ENCODE measurements at regions not wholly inside any gene's neighbourhood (a gene's known extent, or its start where the extent isn't known, plus 50 kb on each side); places are given as distances from the start of the nearest gene placed in this dataset.

DNA sequence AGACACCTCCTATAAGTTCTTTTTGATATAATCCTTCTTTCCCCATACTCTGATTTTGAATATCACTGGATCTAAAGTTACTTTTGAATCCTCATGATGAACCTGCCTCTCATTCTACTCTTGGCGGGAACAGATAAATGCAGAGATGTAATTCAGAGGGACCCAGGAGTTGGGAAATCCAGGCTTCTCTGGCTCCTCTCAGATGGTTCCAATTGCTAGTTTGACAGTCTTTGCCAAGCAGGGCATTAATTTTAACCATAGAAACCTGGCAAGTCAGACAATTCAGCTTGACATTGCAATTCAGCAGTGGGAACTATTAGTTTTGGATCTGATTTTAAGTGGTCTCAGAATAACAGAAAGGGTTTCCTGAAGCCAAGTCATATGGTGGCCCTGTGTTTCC, 67.3 kb upstream of the KLF12 start:
- no peak for DNase-seq (ENCODE audit: low read depth in 2 of 2)

DNA sequence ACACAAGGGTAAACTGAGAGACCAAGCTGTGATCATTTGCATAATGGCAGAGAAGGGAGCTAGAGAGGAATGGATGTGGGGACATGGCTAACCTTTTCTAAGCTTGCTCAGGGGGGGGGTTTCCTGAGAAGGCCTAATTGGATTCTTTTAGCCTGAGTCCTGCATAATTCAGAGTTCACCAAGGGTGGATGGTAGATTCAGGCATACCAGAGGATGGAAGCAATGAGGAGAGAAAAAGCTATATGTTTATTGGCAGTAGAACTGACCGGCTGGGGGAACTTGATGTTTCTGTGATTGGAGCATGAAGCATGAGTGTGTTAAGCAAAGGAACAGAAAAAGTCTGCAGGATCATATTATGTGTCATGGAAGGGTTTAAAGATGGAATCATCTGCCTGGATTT, 65.9 kb upstream of the KLF12 start:
- DNase-seq (ENCODE audit: low read depth in 2 of 2): no peak

DNA sequence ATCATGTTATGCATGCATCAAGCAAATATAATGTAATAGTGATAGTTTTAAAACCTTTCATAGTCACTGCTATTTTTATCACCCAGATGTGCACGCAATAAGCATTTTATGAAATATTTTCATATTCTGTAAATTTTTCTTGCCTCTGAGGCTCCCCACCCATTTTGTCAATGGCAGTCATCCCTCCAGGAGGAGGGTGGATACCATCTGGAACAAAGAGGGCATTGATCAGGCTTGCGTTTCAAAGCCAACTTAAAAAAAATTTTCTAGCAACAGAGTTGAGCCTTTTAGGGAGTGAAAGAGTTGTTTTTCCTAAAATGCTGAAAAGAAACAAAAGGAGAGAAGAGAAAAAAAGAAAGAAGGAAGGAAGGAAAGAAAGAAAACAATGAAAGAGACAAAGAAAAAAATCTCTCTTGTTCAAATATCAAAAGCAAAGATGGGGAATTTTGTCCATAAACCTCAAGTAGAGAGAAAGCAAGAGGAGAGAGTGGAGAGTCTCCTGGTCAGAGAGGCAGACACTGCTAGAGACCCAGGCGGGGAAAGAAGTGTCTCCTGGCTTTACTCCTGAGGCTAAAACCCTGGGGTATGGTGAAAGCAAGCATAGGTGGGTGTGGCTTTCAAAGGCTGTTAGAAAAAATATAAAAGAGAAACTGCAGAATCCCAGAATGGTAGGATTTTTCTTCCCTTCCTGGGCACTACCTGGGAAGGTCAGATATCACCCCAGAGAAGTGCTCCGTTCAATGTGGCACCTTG, 63.6 kb upstream of the KLF12 start:
- no peak for DNase-seq (ENCODE audit: low read depth in 2 of 2)

GRCh38 chr13:74194846-74195245, 60.6 kb upstream of the KLF12 start:
- no peak for DNase-seq (ENCODE audit: low read depth in 2 of 2)

DNA sequence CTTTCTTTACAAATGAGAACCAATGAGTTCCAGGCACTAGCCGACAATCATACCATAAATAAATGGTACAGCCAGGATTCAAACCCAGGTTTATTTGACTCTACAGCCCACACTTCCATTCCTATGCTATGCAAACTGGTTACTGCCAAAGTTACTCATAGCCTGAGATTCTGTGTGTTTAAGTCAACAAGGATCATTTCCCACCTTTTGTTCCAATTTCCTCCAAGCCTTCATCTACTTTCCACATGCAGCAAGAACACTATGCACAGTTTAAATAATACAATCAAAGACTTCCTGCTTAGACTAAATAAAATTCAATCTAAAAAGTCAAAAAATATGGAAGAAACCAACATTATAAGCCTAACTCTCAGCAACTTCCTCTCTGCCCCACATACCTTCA, 59.2 kb upstream of the KLF12 start:
- DNase-seq (ENCODE audit: low read depth in 2 of 2): no peak

DNA sequence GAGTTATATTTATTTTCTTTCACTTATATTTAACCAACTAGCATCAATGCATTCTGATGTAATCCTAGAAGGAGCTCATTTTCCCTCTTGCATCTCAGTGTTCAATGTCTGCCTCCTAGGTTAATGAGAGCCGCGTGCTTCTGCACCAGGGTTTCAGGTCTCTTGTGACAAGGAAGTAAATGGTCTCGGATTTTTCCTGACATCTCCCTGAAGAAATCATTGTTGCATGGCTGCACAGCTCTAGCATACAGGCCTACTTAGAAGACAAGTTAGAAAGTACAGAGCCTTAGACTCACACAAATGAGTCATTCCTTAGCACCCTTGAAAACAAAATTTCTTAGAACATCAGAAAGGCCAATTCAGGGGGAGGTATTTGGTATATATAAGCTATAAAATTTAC, 57.2 kb upstream of the KLF12 start:
- DNase-seq (ENCODE audit: low read depth in 2 of 2): no peak

DNA sequence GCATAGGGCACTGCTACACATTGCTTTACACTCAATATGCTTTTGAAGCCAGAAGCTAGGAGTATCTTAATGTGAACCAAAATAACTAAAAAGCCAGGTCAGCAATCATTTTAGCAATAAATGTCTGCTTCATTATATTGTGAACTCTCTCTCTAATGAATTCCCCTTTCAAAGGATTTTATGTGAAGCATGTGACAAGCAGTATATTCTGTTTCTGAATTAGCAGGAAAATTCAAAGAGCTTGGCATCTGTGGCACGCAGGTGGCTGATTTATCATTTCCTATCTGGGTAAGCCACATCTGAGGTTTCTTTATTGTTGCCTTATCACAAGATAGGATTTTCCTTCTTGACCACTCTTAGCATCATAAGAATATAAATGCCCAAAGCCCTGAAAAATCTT, 56.8 kb upstream of the KLF12 start:
- DNase-seq (ENCODE audit: low read depth in 2 of 2): no peak

GRCh38 chr13:74187564-74187963, 53.4 kb upstream of the KLF12 start:
- no peak for DNase-seq (ENCODE audit: low read depth in 2 of 2)

- DNase-seq (ENCODE audit: low read depth in 2 of 2): no peak
These were observed 50.1 kb upstream of the KLF12 start for GRCh38 chr13:74184283-74184682.

Data from stimulated activated CD8-positive, alpha-beta memory T cell treated with anti-CD3 and anti-CD28 coated beads, Interleukin-7, amount 100 ng/mL, for 4 hours (primary cell).